ENCODE measurements at regions not wholly inside any gene's neighbourhood (a gene's known extent, or its start where the extent isn't known, plus 50 kb on each side); places are given as distances from the start of the nearest gene placed in this dataset.
"Not testable (repeated sequence)": the region's sequence is repeated elsewhere in the genome, so short reads cannot be mapped to it uniquely, and the experiment has no call there.

DNA sequence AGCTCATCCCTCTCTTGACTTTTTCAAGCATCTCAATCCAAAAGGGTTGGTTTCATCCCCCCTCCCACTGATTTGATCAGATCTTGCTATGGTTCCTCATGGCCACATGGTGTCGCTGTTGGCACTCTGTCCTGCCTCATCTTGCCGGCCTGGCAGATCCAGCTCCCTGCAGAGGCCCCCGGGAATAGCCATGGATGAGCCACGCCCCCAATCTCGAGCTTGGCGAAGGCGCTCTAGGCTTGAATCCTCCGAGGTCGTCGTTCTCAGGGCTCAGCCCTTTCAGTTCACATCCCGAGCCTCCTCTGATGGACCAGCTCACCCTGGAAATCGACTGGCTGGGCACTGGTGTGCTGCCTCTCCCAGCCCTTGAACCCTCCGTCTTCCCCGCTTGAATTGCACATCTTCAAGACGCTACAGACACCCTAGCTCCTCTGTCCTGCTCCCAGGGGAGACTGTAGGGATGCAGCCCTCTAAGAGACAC lies 628.7 kb downstream of the TYW1 start:
- no peak overlapping the region for H3K27ac ChIP-seq (ENCODE audit: low read depth, low read length)
- H3K23ac ChIP-seq (ENCODE audit: low read length): no peak overlapping the region
- peaks cover 2% of the 10 kb centered on the region for H3K4me1 ChIP-seq (ENCODE audit: control insufficient read depth, low read depth, low read length)
- no peaks in the 10 kb centered on the region for H3K79me2 ChIP-seq (ENCODE audit: control insufficient read depth, insufficient read depth, low read length)
- H2BK15ac ChIP-seq (replicated peaks; ENCODE audit: low read depth): no peak overlapping the region
- H4K8ac ChIP-seq (ENCODE audit: low read depth, low read length): no peak overlapping the region
- peak; percentile 92 for DNase-seq
- H3K18ac ChIP-seq (ENCODE audit: low read length): no peak overlapping the region
- no peak overlapping the region for H2AK5ac ChIP-seq (ENCODE audit: low read length)
- no CpG with 5 or more reads among the region's 15 CpGs for WGBS (ENCODE audit: extremely low coverage, insufficient coverage, low lambda C conversion rate)
- H3K36me3 ChIP-seq (ENCODE audit: control insufficient read depth, insufficient read depth, low read length): no peaks in the 10 kb centered on the region
- peak overlapping the region; percentile 55 for H3K4me2 ChIP-seq (ENCODE audit: low read length)
- no peaks in the 10 kb centered on the region for H3K27me3 ChIP-seq (ENCODE audit: insufficient read depth, low read length, poor library complexity)
- no peak overlapping the region for H2BK120ac ChIP-seq (ENCODE audit: low read depth, low read length)
- peak overlapping the region; percentile 16 for H3K9ac ChIP-seq (ENCODE audit: low read length)
- no peaks in the 10 kb centered on the region for H3K79me1 ChIP-seq (ENCODE audit: low read length)
- no peak overlapping the region for H3K4me3 ChIP-seq (ENCODE audit: low read length)
- H3K4ac ChIP-seq (ENCODE audit: low read depth, low read length): no peak overlapping the region
- H2BK5ac ChIP-seq (ENCODE audit: low read length): no peak overlapping the region
- H4K5ac ChIP-seq (ENCODE audit: low read length): no peak overlapping the region
- H3K56ac ChIP-seq (ENCODE audit: low read length): peak overlapping the region; percentile 77

GRCh38 chr7:67631476-67631875 lies 634.8 kb downstream of the TYW1 start:
- Histone ChIP-seq H3K27ac (ENCODE audit: low read depth, low read length) (no peak overlapping the region), H4K5ac (ENCODE audit: low read length) (no peak overlapping the region), H2BK15ac (replicated peaks; ENCODE audit: low read depth) (no peak overlapping the region), H3K56ac (ENCODE audit: low read length) (no peak overlapping the region), H2BK5ac (ENCODE audit: low read length) (no peak overlapping the region), H2AK5ac (ENCODE audit: low read length) (no peak overlapping the region), H2BK120ac (ENCODE audit: low read depth, low read length) (no peak overlapping the region), H3K23ac (ENCODE audit: low read length) (no peak overlapping the region), H3K27me3 (ENCODE audit: insufficient read depth, low read length, poor library complexity) (no peaks in the 10 kb centered on the region), H3K4ac (ENCODE audit: low read depth, low read length) (no peak overlapping the region), H3K36me3 (ENCODE audit: control insufficient read depth, insufficient read depth, low read length) (no peaks in the 10 kb centered on the region), H4K8ac (ENCODE audit: low read depth, low read length) (no peak overlapping the region), H3K4me2 (ENCODE audit: low read length) (no peak overlapping the region), H3K4me1 (ENCODE audit: control insufficient read depth, low read depth, low read length) (no peaks in the 10 kb centered on the region), H3K79me1 (ENCODE audit: low read length) (no peaks in the 10 kb centered on the region), H3K79me2 (ENCODE audit: control insufficient read depth, insufficient read depth, low read length) (no peaks in the 10 kb centered on the region), H3K9ac (ENCODE audit: low read length) (no peak overlapping the region), H3K4me3 (ENCODE audit: low read length) (no peak overlapping the region), H3K18ac (ENCODE audit: low read length) (no peak overlapping the region)
- no CpG with 5 or more reads among the region's 15 CpGs for WGBS (ENCODE audit: extremely low coverage, insufficient coverage, low lambda C conversion rate)
- no peak for DNase-seq

DNA sequence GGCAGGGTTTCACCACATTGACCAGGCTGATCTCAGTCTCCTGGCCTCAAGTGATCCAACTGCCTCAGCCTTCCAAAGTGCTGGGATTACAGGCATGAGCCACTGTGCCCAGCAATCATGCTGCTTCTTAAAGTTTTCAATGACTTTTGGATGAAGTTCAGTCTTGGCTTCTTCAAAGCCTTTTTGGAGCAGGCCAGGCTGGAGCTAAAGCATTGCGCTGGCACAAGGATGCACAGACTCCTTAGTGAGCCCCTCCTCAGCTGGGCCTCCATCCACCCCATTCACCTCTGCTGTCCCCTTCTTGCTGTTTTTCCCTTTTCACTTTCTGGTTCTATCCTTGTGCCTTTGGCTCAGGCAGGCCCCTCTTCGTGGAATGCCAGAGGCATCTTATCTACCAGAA lies 638.6 kb downstream of the TYW1 start:
- Histone ChIP-seq H3K9ac (ENCODE audit: low read length) (no peak overlapping the region), H3K4me1 (ENCODE audit: control insufficient read depth, low read depth, low read length) (no peaks in the 10 kb centered on the region), H3K27ac (ENCODE audit: low read depth, low read length) (no peak overlapping the region), H2BK120ac (ENCODE audit: low read depth, low read length) (no peak overlapping the region), H3K56ac (ENCODE audit: low read length) (no peak overlapping the region), H3K36me3 (ENCODE audit: control insufficient read depth, insufficient read depth, low read length) (no peaks in the 10 kb centered on the region), H2BK5ac (ENCODE audit: low read length) (no peak overlapping the region), H3K79me2 (ENCODE audit: control insufficient read depth, insufficient read depth, low read length) (no peaks in the 10 kb centered on the region), H2BK15ac (replicated peaks; ENCODE audit: low read depth) (no peak overlapping the region), H4K5ac (ENCODE audit: low read length) (no peak overlapping the region), H3K4me3 (ENCODE audit: low read length) (no peak overlapping the region), H4K8ac (ENCODE audit: low read depth, low read length) (no peak overlapping the region), H3K27me3 (ENCODE audit: insufficient read depth, low read length, poor library complexity) (no peaks in the 10 kb centered on the region), H2AK5ac (ENCODE audit: low read length) (no peak overlapping the region), H3K4ac (ENCODE audit: low read depth, low read length) (no peak overlapping the region), H3K18ac (ENCODE audit: low read length) (no peak overlapping the region), H3K23ac (ENCODE audit: low read length) (no peak overlapping the region), H3K79me1 (ENCODE audit: low read length) (no peaks in the 10 kb centered on the region), H3K4me2 (ENCODE audit: low read length) (no peak overlapping the region)
- no CpG with 5 or more reads among the region's 2 CpGs for WGBS (ENCODE audit: extremely low coverage, insufficient coverage, low lambda C conversion rate)
- no peak for DNase-seq

DNA sequence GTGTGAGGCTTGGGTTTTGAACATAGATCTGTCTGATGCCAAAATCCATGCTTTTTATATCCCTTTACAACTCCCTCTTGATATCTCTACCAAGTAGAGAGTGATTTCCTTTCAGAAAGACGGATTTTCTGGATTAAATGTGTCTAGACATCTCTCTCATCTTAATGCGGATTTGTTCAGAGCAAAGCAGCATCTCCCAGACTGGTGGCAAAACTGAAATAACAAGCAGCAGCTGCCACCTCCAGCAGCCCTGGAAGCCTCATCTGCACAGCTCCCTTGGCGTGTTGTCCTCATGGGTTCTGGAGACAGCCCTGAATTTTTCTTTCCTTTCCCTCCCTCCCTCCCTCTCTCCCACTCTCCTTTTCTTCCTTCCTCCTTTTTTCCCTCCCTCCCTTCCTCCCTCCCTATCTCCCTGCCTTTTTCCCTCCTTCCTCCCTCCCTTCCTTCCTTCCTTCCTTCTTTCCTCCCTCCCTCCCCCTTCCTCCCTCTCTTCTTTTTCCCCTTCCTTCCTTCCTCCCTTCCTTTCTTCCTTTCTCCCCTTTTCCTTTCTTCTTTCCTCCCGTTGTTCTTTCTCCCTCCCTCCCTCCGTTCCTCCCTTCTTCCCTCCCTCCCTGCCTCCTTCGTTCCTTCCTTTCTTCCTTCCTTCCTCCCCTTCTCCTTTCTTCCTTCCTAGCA lies 639.9 kb downstream of the TYW1 start:
- no peaks in the 10 kb centered on the region for H3K27me3 ChIP-seq (ENCODE audit: insufficient read depth, low read length, poor library complexity)
- H3K9ac ChIP-seq (ENCODE audit: low read length): no peak overlapping the region
- no peak overlapping the region for H4K8ac ChIP-seq (ENCODE audit: low read depth, low read length)
- H3K18ac ChIP-seq (ENCODE audit: low read length): no peak overlapping the region
- no peak overlapping the region for H2AK5ac ChIP-seq (ENCODE audit: low read length)
- no peaks in the 10 kb centered on the region for H3K4me1 ChIP-seq (ENCODE audit: control insufficient read depth, low read depth, low read length)
- H3K36me3 ChIP-seq (ENCODE audit: control insufficient read depth, insufficient read depth, low read length): no peaks in the 10 kb centered on the region
- H2BK15ac ChIP-seq (replicated peaks; ENCODE audit: low read depth): no peak overlapping the region
- no peak overlapping the region for H3K23ac ChIP-seq (ENCODE audit: low read length)
- no peak overlapping the region for H3K27ac ChIP-seq (ENCODE audit: low read depth, low read length)
- H2BK120ac ChIP-seq (ENCODE audit: low read depth, low read length): no peak overlapping the region
- no peak for DNase-seq
- no peak overlapping the region for H2BK5ac ChIP-seq (ENCODE audit: low read length)
- H3K4me2 ChIP-seq (ENCODE audit: low read length): no peak overlapping the region
- WGBS (ENCODE audit: extremely low coverage, insufficient coverage, low lambda C conversion rate): no CpG with 5 or more reads among the region's 6 CpGs
- no peak overlapping the region for H3K4me3 ChIP-seq (ENCODE audit: low read length)
- no peak overlapping the region for H3K4ac ChIP-seq (ENCODE audit: low read depth, low read length)
- no peak overlapping the region for H4K5ac ChIP-seq (ENCODE audit: low read length)
- peak overlapping the region; percentile 56 for H3K56ac ChIP-seq (ENCODE audit: low read length)
- no peaks in the 10 kb centered on the region for H3K79me2 ChIP-seq (ENCODE audit: control insufficient read depth, insufficient read depth, low read length)
- no peaks in the 10 kb centered on the region for H3K79me1 ChIP-seq (ENCODE audit: low read length)

GRCh38 chr7:67637023-67637358 lies 640.4 kb downstream of the TYW1 start:
- H3K9ac ChIP-seq (ENCODE audit: low read length): no peak overlapping the region
- no peak overlapping the region for H2BK15ac ChIP-seq (replicated peaks; ENCODE audit: low read depth)
- H3K4me1 ChIP-seq (ENCODE audit: control insufficient read depth, low read depth, low read length): no peaks in the 10 kb centered on the region
- no peak overlapping the region for H2BK5ac ChIP-seq (ENCODE audit: low read length)
- no peak overlapping the region for H2BK120ac ChIP-seq (ENCODE audit: low read depth, low read length)
- H3K4me3 ChIP-seq (ENCODE audit: low read length): no peak overlapping the region
- H3K4me2 ChIP-seq (ENCODE audit: low read length): no peak overlapping the region
- no peak overlapping the region for H3K18ac ChIP-seq (ENCODE audit: low read length)
- no peak overlapping the region for H4K5ac ChIP-seq (ENCODE audit: low read length)
- peak overlapping the region; percentile 56 for H3K56ac ChIP-seq (ENCODE audit: low read length)
- no peaks in the 10 kb centered on the region for H3K36me3 ChIP-seq (ENCODE audit: control insufficient read depth, insufficient read depth, low read length)
- no peaks in the 10 kb centered on the region for H3K79me2 ChIP-seq (ENCODE audit: control insufficient read depth, insufficient read depth, low read length)
- peak; percentile 57 for DNase-seq
- no peak overlapping the region for H3K27ac ChIP-seq (ENCODE audit: low read depth, low read length)
- H3K4ac ChIP-seq (ENCODE audit: low read depth, low read length): no peak overlapping the region
- WGBS (ENCODE audit: extremely low coverage, insufficient coverage, low lambda C conversion rate): no CpG with 5 or more reads among the region's 2 CpGs
- no peaks in the 10 kb centered on the region for H3K79me1 ChIP-seq (ENCODE audit: low read length)
- H3K23ac ChIP-seq (ENCODE audit: low read length): no peak overlapping the region
- H4K8ac ChIP-seq (ENCODE audit: low read depth, low read length): no peak overlapping the region
- H3K27me3 ChIP-seq (ENCODE audit: insufficient read depth, low read length, poor library complexity): no peaks in the 10 kb centered on the region
- no peak overlapping the region for H2AK5ac ChIP-seq (ENCODE audit: low read length)

DNA sequence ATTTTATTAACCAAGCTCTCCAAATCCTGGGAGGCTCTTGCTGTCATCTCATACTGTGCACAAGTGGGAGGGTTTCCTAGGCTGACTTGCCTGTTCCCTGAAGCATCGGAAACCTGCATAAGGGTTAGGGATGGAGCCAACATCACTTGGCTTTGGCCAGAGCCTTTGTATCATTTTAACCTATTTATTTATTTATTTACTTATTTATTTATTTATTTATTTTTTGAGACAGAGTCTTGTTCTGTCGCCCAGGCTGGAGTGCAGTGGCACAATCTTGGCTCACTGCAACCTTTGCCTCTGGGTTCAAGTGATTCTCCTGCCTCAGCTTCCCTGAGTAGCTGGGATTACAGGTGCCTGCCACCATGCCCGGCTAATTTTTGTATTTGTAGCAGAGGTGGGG lies 645.9 kb downstream of the TYW1 start:
- H2BK15ac ChIP-seq (replicated peaks; ENCODE audit: low read depth); H3K23ac ChIP-seq (ENCODE audit: low read length); H3K4me2 ChIP-seq (ENCODE audit: low read length); H3K4me3 ChIP-seq (ENCODE audit: low read length); H4K8ac ChIP-seq (ENCODE audit: low read depth, low read length); H3K27ac ChIP-seq (ENCODE audit: low read depth, low read length); H3K79me2 ChIP-seq (ENCODE audit: control insufficient read depth, insufficient read depth, low read length); H2BK120ac ChIP-seq (ENCODE audit: low read depth, low read length); H3K27me3 ChIP-seq (ENCODE audit: insufficient read depth, low read length, poor library complexity); H2BK5ac ChIP-seq (ENCODE audit: low read length); H4K5ac ChIP-seq (ENCODE audit: low read length); H3K36me3 ChIP-seq (ENCODE audit: control insufficient read depth, insufficient read depth, low read length); H3K4ac ChIP-seq (ENCODE audit: low read depth, low read length); H3K18ac ChIP-seq (ENCODE audit: low read length); H3K56ac ChIP-seq (ENCODE audit: low read length); H3K9ac ChIP-seq (ENCODE audit: low read length); DNase-seq; H3K79me1 ChIP-seq (ENCODE audit: low read length); H3K4me1 ChIP-seq (ENCODE audit: control insufficient read depth, low read depth, low read length); H2AK5ac ChIP-seq (ENCODE audit: low read length): not testable (repeated sequence)
- WGBS (ENCODE audit: extremely low coverage, insufficient coverage, low lambda C conversion rate): no CpG with 5 or more reads among the region's 3 CpGs
